Stimulated activated CD8-positive, alpha-beta memory T cell treated with anti-CD3 and anti-CD28 coated beads, Interleukin-4, amount 100 ng/mL, for 48 hours (primary cell): ENCODE measurements at regions not wholly inside any gene's neighbourhood (a gene's known extent, or its start where the extent isn't known, plus 50 kb on each side); places are given as distances from the start of the nearest gene placed in this dataset.

Experiments
- DNase-seq: peaks from one replicate; pipeline ENCODE4 v3.0.0-alpha.2; 2020

- DNase-seq: no peak
Observed at GRCh38 chr4:20532871-20533870, 167.1 kb upstream of the PACRGL start.

- no peak for DNase-seq
Observed at GRCh38 chr4:20538905-20539304, 161.4 kb upstream of the PACRGL start.

- DNase-seq: no peak
Observed at GRCh38 chr4:20543131-20543530, 157.1 kb upstream of the PACRGL start.

- DNase-seq: no peak
Observed at GRCh38 chr4:20544645-20545044, 155.6 kb upstream of the PACRGL start.

GRCh38 chr4:20552004-20552403 lies 148.3 kb upstream of the PACRGL start:
- DNase-seq: no peak

GRCh38 chr4:20554134-20554533 lies 146.1 kb upstream of the PACRGL start:
- DNase-seq: no peak

- DNase-seq: no peak
Observed at GRCh38 chr4:20565075-20565721, 135.1 kb upstream of the PACRGL start.

GRCh38 chr4:20570981-20571715 lies 129.1 kb upstream of the PACRGL start:
- DNase-seq: no peak

GRCh38 chr4:20572976-20573375 lies 127.3 kb upstream of the PACRGL start:
- no peak for DNase-seq

- no peak for DNase-seq
Observed at GRCh38 chr4:20574986-20575385, 125.3 kb upstream of the PACRGL start.

- DNase-seq: no peak
Observed at GRCh38 chr4:20575486-20575885, 124.8 kb upstream of the PACRGL start.

GRCh38 chr4:20576861-20577260 lies 123.4 kb upstream of the PACRGL start:
- DNase-seq: no peak

GRCh38 chr4:20577702-20578101 lies 122.6 kb upstream of the PACRGL start:
- DNase-seq: no peak

- DNase-seq: no peak
Observed at GRCh38 chr4:20580907-20581306, 119.4 kb upstream of the PACRGL start.

- DNase-seq: no peak
Observed at GRCh38 chr4:20589436-20589835, 110.8 kb upstream of the PACRGL start.

GRCh38 chr4:20590849-20591248 lies 109.4 kb upstream of the PACRGL start:
- DNase-seq: no peak

- DNase-seq: no peak
Observed at GRCh38 chr4:20591571-20591970, 108.7 kb upstream of the PACRGL start.

- DNase-seq: no peak
Observed at GRCh38 chr4:20592013-20592412, 108.2 kb upstream of the PACRGL start.

GRCh38 chr4:20592663-20593062 lies 107.6 kb upstream of the PACRGL start:
- DNase-seq: no peak

GRCh38 chr4:20598626-20599025 lies 101.6 kb upstream of the PACRGL start:
- DNase-seq: no peak

GRCh38 chr4:20603671-20604313 lies 96.5 kb upstream of the PACRGL start:
- no peak for DNase-seq

- no peak for DNase-seq
Observed at GRCh38 chr4:20612313-20612712, 87.9 kb upstream of the PACRGL start.

GRCh38 chr4:20614816-20615215 lies 85.4 kb upstream of the PACRGL start:
- no peak for DNase-seq
